Small intestine (tissue), 7 donors: ENCODE measurements at regions not wholly inside any gene's neighbourhood (a gene's known extent, or its start where the extent isn't known, plus 50 kb on each side); places are given as distances from the start of the nearest gene placed in this dataset.

Source experiments
- DNase-seq, 2 donors: peaks; one replicate each; pipeline versions ENCODE4 v3.0.0 to v3.0.0-alpha.2; 2013
- FAIRE-seq: peaks from 2 replicates; lab custom pipeline; 2012; peaks lifted over from hg19 to GRCh38; lab: Jason Lieb, UNC
- H3K27ac ChIP-seq, 3 donors: one replicate each; pipeline ENCODE4 v1.5.1; 2013; ENCODE audit warnings: low read length in 2 of 3, mild to moderate bottlenecking in 2 of 3, control low read depth in 1 of 3, inconsistent platforms in 1 of 3, low read depth in 1 of 3, moderate library complexity in 1 of 3
- H3K27me3 ChIP-seq, 3 donors: one replicate each; pipeline ENCODE4 v1.6.1; 2013; ENCODE audit warnings: low read length in 3 of 3, inconsistent platforms in 1 of 3; ENCODE audit not compliant: control insufficient read depth in 3 of 3, insufficient read depth in 3 of 3
- H3K36me3 ChIP-seq, 3 donors: one replicate each; pipeline ENCODE4 v1.6.1; 2013; ENCODE audit warnings: low read length in 3 of 3, inconsistent platforms in 1 of 3, low read depth in 1 of 3, mild to moderate bottlenecking in 1 of 3, moderate library complexity in 1 of 3; ENCODE audit not compliant: control insufficient read depth in 3 of 3, insufficient read depth in 2 of 3
- H3K4me1 ChIP-seq, 3 donors: one replicate each; pipeline ENCODE4 v1.6.1; 2013; ENCODE audit warnings: low read length in 2 of 3, inconsistent platforms in 1 of 3, low read depth in 1 of 3, mild to moderate bottlenecking in 1 of 3, moderate library complexity in 1 of 3; ENCODE audit not compliant: control insufficient read depth in 3 of 3, insufficient read depth in 2 of 3
- H3K4me3 ChIP-seq, 3 donors: one replicate each; pipeline ENCODE4 v1.5.1; 2013; ENCODE audit warnings: low read length in 3 of 3, control low read depth in 1 of 3, inconsistent platforms in 1 of 3, low read depth in 1 of 3, mild to moderate bottlenecking in 1 of 3, moderate library complexity in 1 of 3
- H3K9me3 ChIP-seq, 2 donors: one replicate each; pipeline ENCODE4 v1.6.1; 2013; ENCODE audit warnings: low read depth in 1 of 2, low read length in 1 of 2; ENCODE audit not compliant: control insufficient read depth in 2 of 2, insufficient read depth in 1 of 2
- WGBS, 3 donors: extraction: QIAGEN DNeasy Blood & Tissue Kit; methylation state at CpG; one replicate each; pipeline ENCODE4 v1.1.7; 2013; 5-methylcytosine and 5-hydroxymethylcytosine counted together
- donor health status: healthy with polysubstance abuse.
- donor health status: control.
- donor health status: control.
- donor health status: Bipolar disorder and iron deficiency.
- donor health status: healthy.

DNA sequence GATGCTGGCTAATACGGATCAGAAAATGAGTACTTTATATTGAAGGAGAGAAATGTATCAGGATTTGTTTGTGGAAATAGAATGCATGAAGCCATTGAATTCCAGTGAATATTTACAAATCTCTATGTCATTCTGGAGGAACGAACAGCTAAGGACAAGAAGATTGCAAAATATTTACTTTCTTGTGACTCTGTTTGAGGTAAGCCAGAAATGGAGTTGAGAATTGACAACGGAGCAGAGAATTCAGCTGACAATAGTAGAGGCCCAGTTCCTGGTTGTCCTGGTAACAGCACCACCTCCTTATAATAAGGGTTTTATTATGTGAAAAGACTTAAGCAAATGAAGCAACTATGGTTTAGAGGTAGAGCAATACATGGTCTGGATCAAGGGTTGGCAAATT, 349.2 kb downstream of the ADCYAP1 start:
- no peak for FAIRE-seq

DNA sequence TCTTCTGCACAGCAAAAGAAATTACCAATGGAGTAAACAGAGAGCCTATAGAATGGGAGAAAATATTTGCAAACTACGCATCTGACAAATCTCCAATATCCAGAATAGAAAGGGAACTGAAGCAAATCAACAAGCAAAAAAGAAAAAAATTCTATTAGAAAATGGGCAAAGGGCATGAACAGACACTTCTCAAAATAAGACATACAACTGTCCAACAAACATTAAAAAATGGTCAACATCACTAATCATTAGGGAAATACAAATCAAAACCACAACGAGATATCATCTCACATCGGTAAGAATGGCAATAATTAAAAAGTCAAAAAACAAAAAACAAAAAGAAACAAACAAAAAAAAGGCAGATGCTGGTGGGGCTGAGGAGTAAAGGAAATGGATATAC, 356.4 kb downstream of the ADCYAP1 start:
- no peak overlapping the region for H3K27ac ChIP-seq
- FAIRE-seq: no peak
- WGBS, 3 donors: 91 to 94% (median 94%) methylated on average over 3 of the region's 3 CpGs

More for the DNA sequence above, 349.2 kb downstream of the ADCYAP1 start:
- H3K9me3 ChIP-seq: no peaks in the 10 kb centered on the region
- H3K36me3 ChIP-seq: no peaks in the 10 kb centered on the region
- no peak overlapping the region for H3K4me3 ChIP-seq
- no peak for DNase-seq
- H3K4me1 ChIP-seq: no peaks in the 10 kb centered on the region
- H3K27me3 ChIP-seq: no peaks in the 10 kb centered on the region
- no peak overlapping the region for H3K27ac ChIP-seq
- 44 to 49% (median 46%) methylated on average over 3 of the region's 3 CpGs for WGBS, 3 donors

DNA sequence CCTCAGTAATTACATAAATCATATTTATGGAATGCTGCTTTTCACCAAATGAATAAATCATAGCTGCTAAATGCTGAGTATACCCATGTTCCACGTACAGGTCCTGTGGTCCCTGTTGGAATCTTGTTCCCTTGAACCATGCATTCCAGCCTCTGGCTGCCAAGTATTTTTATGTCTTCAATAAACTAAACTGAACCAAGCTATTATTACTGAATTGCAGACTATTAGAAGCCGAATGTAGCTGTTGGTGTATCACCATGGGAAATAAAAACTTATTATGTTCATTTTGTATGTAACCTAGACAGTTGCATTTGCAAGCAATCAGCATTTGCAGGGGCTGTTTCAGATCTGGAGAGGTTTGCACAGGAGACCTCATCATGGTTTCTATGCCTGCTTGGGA, 362.4 kb downstream of the ADCYAP1 start:
- WGBS, 3 donors: 61 to 77% (median 70%) methylated on average over 2 of the region's 2 CpGs
- Histone ChIP-seq H3K36me3 (no peaks in the 10 kb centered on the region), H3K4me3 (no peak overlapping the region), H3K4me1 (no peaks in the 10 kb centered on the region), H3K27me3 (no peaks in the 10 kb centered on the region), H3K27ac (no peak overlapping the region), H3K9me3 (peaks cover 0 to 1% of the 10 kb centered on the region in 2 donors)
- no peak for DNase-seq
- FAIRE-seq: no peak

More for the DNA sequence above, 356.4 kb downstream of the ADCYAP1 start:
- DNase-seq: no peak
- Histone ChIP-seq H3K4me1 (no peaks in the 10 kb centered on the region), H3K27me3 (no peaks in the 10 kb centered on the region), H3K36me3 (no peaks in the 10 kb centered on the region), H3K4me3 (no peak overlapping the region), H3K9me3 (peaks cover 0 to 3% of the 10 kb centered on the region in 2 donors)

DNA sequence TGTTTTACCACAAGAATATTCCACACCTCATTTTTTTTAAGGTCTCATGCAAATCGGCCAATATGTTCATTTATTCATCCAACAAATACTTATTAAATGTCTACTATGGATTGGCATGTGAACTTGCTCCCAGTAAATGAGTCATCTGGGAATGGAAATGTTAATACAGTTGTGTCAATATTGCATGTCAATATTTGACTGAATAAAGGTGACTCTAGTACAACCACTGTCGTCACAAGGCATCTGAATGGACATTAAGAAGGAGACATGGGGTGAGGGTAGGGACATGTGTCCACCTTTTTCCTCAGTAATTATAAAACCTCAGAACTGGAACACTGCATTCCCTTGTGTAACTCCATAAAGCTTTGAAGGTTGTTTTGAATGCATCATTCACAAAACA, 365.4 kb downstream of the ADCYAP1 start:
- 40 to 59% (median 56%) methylated on average over 2 of the region's 2 CpGs for WGBS, 3 donors
- FAIRE-seq (no peak), DNase-seq (no peak)
- Histone ChIP-seq H3K4me1 (no peaks in the 10 kb centered on the region), H3K27me3 (no peaks in the 10 kb centered on the region), H3K9me3 (peaks cover 0 to 1% of the 10 kb centered on the region in 2 donors), H3K27ac (no peak overlapping the region), H3K4me3 (no peak overlapping the region), H3K36me3 (no peaks in the 10 kb centered on the region)

DNA sequence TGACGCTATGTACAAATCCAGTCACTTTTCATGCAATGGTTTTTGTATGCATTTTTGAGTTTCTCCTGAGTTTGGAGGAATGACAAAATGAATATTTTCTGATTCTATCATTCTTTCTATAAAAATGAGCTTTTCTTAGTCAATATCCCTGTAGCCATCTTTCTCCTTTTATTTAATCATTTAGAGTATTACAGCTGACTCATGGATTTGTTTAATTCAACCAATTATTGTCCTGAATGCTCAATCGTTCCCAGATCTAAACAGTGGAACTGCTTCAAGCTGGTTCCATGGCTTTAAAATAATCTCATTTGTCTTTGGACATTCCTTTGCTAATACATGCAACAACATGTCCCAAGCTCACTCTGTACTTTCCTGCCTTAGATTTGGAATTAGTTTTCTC, 368.8 kb downstream of the ADCYAP1 start:
- 79 to 84% (median 80%) methylated on average over 2 of the region's 2 CpGs for WGBS, 3 donors
- Histone ChIP-seq H3K27ac (no peak overlapping the region), H3K4me1 (no peaks in the 10 kb centered on the region), H3K4me3 (no peak overlapping the region), H3K27me3 (no peaks in the 10 kb centered on the region), H3K36me3 (no peaks in the 10 kb centered on the region), H3K9me3 (peaks cover 1 to 5% of the 10 kb centered on the region in 2 donors)
- FAIRE-seq: no peak
- no peak for DNase-seq

DNA sequence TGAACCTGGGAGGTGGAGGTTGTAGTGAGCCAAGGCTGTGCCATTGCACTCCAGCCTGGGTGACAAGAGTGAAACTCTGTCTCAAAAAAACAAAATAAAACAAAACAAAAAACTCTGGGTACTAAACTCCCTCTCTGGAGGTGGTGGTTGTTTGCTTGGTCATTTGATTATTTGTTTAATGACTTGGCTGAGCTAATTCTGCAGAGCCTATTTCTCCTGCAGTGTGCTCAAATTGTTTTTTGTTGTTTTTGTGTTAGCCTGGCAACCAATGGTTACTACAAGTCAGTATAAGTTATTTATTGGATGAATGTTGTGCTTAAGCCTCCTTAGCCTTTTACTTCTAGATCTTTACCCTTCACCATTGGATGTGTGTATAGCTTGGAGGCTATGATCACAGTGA, 387.5 kb downstream of the ADCYAP1 start:
- H3K4me1 ChIP-seq: no peaks in the 10 kb centered on the region
- DNase-seq: no peak
- H3K4me3 ChIP-seq: no peak overlapping the region
- no peak overlapping the region for H3K27ac ChIP-seq
- peaks cover 0 to 8% of the 10 kb centered on the region in 2 donors for H3K9me3 ChIP-seq
- H3K27me3 ChIP-seq: no peaks in the 10 kb centered on the region
- no peaks in the 10 kb centered on the region for H3K36me3 ChIP-seq
- FAIRE-seq: no peak

DNA sequence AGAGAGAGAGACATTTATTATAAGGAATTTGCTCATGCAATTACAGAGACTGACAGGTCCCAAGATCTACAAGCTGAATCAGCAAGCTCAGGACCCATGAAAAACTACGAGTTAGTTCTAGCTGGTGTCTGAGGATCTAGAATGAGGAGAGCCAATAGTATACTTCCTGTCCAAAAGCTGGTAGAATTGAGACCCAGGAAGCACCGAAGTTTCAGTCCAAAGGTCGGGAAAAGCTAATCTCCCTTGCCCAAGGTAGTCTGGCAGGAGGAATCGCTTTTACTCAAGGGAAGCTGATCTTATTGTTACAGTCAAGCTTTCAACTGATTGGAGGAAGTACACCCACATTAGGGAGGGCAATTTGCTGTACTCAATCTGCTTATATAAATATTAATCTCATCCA, 389.6 kb downstream of the ADCYAP1 start:
- 20 to 55% (median 32%) methylated on average over 4 of the region's 4 CpGs for WGBS, 3 donors
- no peak for DNase-seq
- Histone ChIP-seq H3K9me3 (peaks cover 0 to 8% of the 10 kb centered on the region in 2 donors), H3K27me3 (no peaks in the 10 kb centered on the region), H3K27ac (no peak overlapping the region), H3K36me3 (no peaks in the 10 kb centered on the region), H3K4me1 (no peaks in the 10 kb centered on the region), H3K4me3 (no peak overlapping the region)
- FAIRE-seq: no peak

DNA sequence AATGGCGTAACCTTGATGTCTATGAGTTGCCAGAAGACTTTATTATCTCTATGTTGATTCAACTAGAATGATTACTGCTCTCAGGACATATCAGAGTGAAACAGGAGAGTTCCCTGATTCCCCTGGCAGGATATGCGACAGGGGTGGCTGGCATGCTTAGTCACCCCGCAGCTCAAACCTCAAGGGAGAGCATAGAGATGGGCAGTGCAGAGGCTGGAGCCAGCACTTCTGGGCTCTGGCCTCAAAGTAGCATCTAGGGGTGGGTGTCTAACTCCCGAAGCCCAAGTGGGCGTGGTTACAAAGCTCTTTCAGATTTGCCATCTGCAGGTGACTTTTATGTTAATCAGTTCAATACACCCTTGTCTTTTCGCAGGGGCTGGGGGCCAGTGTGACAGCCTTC, 391.6 kb downstream of the ADCYAP1 start:
- no peak for DNase-seq
- no peak for FAIRE-seq

DNA sequence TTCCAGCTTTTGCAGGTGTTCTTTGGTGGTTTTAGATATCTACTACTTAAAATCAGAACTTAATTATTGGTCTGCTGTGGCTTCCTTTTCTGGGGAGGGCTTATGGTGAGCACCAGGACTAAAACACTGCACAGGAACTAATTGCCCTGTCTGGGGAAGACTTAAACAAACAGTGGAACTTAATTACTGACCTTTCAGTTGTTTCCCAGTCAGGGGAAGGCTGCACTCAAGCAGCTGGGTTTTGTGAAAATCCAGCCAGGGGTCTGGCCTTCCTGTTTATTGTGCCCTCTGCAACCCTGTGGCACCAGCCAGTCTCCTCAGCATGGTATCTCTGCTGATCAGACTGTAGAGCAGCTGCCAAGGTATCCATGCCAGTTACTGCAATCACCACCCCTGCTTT, 398.2 kb downstream of the ADCYAP1 start:
- no peaks in the 10 kb centered on the region for H3K9me3 ChIP-seq
- FAIRE-seq: no peak
- no peak for DNase-seq

More for the DNA sequence above, 391.6 kb downstream of the ADCYAP1 start:
- no peak overlapping the region for H3K27ac ChIP-seq
- WGBS, 3 donors: 74 to 79% (median 75%) methylated on average over 6 of the region's 6 CpGs
- H3K36me3 ChIP-seq: no peaks in the 10 kb centered on the region
- H3K4me3 ChIP-seq: no peak overlapping the region
- peaks cover 0 to 8% of the 10 kb centered on the region in 2 donors for H3K9me3 ChIP-seq
- H3K27me3 ChIP-seq: no peaks in the 10 kb centered on the region
- no peaks in the 10 kb centered on the region for H3K4me1 ChIP-seq

More for the DNA sequence above, 398.2 kb downstream of the ADCYAP1 start:
- no peaks in the 10 kb centered on the region for H3K36me3 ChIP-seq
- H3K27ac ChIP-seq: no peak overlapping the region
- no peak overlapping the region for H3K4me3 ChIP-seq
- no peaks in the 10 kb centered on the region for H3K4me1 ChIP-seq
- no peaks in the 10 kb centered on the region for H3K27me3 ChIP-seq
